ENCODE measurements at regions not wholly inside any gene's neighbourhood (a gene's known extent, or its start where the extent isn't known, plus 50 kb on each side); places are given as distances from the start of the nearest gene placed in this dataset.

DNA sequence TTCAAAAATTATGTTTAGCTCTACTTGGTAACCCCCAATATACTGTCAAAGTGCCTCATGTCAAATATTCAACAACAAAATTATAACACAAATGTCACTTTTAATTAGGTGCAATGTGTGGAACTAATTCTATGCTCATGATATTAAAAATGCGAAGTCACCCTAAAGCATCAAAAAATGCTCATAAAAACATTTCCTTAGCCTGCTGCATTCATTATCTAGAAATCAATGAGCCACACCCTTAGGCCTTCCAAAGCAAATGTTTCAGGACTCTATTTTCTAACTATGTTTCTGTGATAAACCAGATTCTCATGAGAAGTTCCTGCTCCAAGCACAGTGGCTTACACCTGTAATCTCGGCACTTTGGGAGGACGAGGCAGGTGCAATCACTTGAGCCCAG is 75.0 kb upstream of the ANK3 start:
- TF ChIP-seq, protein P1, sequence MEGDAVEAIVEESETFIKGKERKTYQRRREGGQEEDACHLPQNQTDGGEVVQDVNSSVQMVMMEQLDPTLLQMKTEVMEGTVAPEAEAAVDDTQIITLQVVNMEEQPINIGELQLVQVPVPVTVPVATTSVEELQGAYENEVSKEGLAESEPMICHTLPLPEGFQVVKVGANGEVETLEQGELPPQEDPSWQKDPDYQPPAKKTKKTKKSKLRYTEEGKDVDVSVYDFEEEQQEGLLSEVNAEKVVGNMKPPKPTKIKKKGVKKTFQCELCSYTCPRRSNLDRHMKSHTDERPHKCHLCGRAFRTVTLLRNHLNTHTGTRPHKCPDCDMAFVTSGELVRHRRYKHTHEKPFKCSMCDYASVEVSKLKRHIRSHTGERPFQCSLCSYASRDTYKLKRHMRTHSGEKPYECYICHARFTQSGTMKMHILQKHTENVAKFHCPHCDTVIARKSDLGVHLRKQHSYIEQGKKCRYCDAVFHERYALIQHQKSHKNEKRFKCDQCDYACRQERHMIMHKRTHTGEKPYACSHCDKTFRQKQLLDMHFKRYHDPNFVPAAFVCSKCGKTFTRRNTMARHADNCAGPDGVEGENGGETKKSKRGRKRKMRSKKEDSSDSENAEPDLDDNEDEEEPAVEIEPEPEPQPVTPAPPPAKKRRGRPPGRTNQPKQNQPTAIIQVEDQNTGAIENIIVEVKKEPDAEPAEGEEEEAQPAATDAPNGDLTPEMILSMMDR (IDR thresholded peaks at IDR 0.05): no peak
- no peak for TF ChIP-seq POLR2A (IDR thresholded peaks at IDR 0.05)
